ENCODE measurements at regions not wholly inside any gene's neighbourhood (a gene's known extent, or its start where the extent isn't known, plus 50 kb on each side); places are given as distances from the start of the nearest gene placed in this dataset.

- Histone ChIP-seq H2AFZ (ENCODE audit: low read depth, low read length) (no peak overlapping the region), H3K4me3 (ENCODE audit: low read length) (no peak overlapping the region)
Measured at GRCh38 chr18:5596585-5596984, 52.8 kb upstream of the EPB41L3 start.

More at GRCh38 chr18:5596585-5596984, 52.8 kb upstream of the EPB41L3 start:
- no peaks in the 10 kb centered on the region for H3K4me1 ChIP-seq (ENCODE audit: insufficient read depth, low read length)
- no peaks in the 10 kb centered on the region for H3K36me3 ChIP-seq (ENCODE audit: insufficient read depth, low read length)
- H3K27me3 ChIP-seq (ENCODE audit: insufficient read depth, low read length), result no peaks in the 10 kb centered on the region
- no peaks in the 10 kb centered on the region for H3K9me3 ChIP-seq (ENCODE audit: low read length)
